Calu3 (cell line): ENCODE measurements at regions not wholly inside any gene's neighbourhood (a gene's known extent, or its start where the extent isn't known, plus 50 kb on each side); places are given as distances from the start of the nearest gene placed in this dataset.

ENCODE experiments used
- BruUV-seq: library from RNA; stranded (reverse); fragments of 400-500 nt; replicated peaks from 2 replicates; lab custom pipeline; 2021; lab: Mats Ljungman, UMichigan
- CTCF ChIA-PET: fragments of 300-600 bp; sonication (Branson Sonifier 250); formaldehyde crosslinking; loops from one replicate; lab custom pipeline; 2022; ENCODE audit warnings: antibody characterized with exemption; lab: Charles Lee
- DNase-seq: peaks from one replicate; pipeline ENCODE4 v3.0.0; 2022
- H3K27ac Mint-ChIP-seq: one replicate; pipeline ENCODE4 v1.8.0; 2022; ENCODE audit warnings: mixed read lengths; ENCODE audit not compliant: unreplicated experiment
- H3K27me3 Mint-ChIP-seq: one replicate; pipeline ENCODE4 v1.8.0; 2022; ENCODE audit warnings: mixed read lengths; ENCODE audit not compliant: unreplicated experiment
- H3K36me3 Mint-ChIP-seq: one replicate; pipeline ENCODE4 v1.8.0; 2022; ENCODE audit warnings: mild to moderate bottlenecking, moderate library complexity, mixed read lengths; ENCODE audit not compliant: insufficient read depth, unreplicated experiment
- H3K4me1 Mint-ChIP-seq: one replicate; pipeline ENCODE4 v1.8.0; 2022; ENCODE audit warnings: mild to moderate bottlenecking, low read depth, mixed read lengths; ENCODE audit not compliant: unreplicated experiment
- H3K4me3 Mint-ChIP-seq: one replicate; pipeline ENCODE4 v1.8.0; 2022; ENCODE audit warnings: mild to moderate bottlenecking, low read depth, moderate library complexity, mixed read lengths; ENCODE audit not compliant: unreplicated experiment
- H3K9me3 Mint-ChIP-seq: one replicate; pipeline ENCODE4 v1.8.0; 2022; ENCODE audit warnings: low read depth, mixed read lengths; ENCODE audit not compliant: unreplicated experiment
- intact Hi-C: fragments of 100-400 bp; cut with micrococcal nuclease; formaldehyde crosslinking; loops from one replicate; pipeline ENCODE4 v1.10.0; 2022; ENCODE audit not compliant: unreplicated experiment
- TF ChIP-seq, protein P1 (sequence below): fragments of 200-600 bp; IDR thresholded peaks from one replicate; pipeline ENCODE4 v1.8.0; 2022; ENCODE audit warnings: antibody characterized with exemption; ENCODE audit not compliant: unreplicated experiment

DNA sequence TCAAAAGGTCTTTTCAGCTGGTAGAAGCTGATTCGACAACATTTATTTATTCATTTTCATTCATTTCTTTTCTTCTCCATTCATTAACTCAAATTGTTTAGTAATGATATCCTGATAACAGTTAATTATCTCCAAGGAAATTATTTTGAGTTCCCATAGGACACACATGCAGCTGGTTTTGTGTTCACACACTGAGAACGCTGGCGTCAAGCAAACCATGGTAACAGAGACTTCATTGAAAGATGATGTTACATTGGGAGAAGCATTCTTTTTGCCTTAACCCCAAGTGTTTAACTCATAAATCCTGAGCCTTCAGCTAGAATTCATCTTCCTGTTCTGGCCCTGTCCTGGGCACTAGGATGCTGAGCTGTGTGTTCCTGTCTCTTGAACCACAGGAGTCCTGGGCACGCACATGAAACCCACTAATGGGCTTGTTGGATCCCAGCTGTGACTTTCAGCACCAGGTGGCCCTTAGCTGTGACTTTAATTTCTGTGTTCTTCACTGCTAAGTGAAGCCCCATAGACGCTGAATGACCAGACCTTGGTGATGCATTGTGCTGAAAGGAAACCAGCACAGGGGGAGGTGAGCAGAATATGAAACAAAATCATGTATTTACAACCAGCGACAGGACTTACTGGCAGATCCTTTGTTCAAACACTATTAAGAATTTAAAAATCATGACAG lies 121.5 kb upstream of the PRSS58 start:
- intact Hi-C loops, result no loop called here
- no peaks in the 10 kb centered on the region for H3K9me3 Mint-ChIP-seq
- H3K4me3 Mint-ChIP-seq, result no peak overlapping the region
- H3K27me3 Mint-ChIP-seq, result peaks cover 14% of the 10 kb centered on the region
- CTCF ChIA-PET, result no interaction called here
- no TSS peak for BruUV-seq
- DNase-seq, result no peak
- TF ChIP-seq, protein P1, sequence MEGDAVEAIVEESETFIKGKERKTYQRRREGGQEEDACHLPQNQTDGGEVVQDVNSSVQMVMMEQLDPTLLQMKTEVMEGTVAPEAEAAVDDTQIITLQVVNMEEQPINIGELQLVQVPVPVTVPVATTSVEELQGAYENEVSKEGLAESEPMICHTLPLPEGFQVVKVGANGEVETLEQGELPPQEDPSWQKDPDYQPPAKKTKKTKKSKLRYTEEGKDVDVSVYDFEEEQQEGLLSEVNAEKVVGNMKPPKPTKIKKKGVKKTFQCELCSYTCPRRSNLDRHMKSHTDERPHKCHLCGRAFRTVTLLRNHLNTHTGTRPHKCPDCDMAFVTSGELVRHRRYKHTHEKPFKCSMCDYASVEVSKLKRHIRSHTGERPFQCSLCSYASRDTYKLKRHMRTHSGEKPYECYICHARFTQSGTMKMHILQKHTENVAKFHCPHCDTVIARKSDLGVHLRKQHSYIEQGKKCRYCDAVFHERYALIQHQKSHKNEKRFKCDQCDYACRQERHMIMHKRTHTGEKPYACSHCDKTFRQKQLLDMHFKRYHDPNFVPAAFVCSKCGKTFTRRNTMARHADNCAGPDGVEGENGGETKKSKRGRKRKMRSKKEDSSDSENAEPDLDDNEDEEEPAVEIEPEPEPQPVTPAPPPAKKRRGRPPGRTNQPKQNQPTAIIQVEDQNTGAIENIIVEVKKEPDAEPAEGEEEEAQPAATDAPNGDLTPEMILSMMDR, result no peak
- H3K4me1 Mint-ChIP-seq, result peaks cover 20% of the 10 kb centered on the region
- H3K36me3 Mint-ChIP-seq, result no peaks in the 10 kb centered on the region
- H3K27ac Mint-ChIP-seq, result no peak overlapping the region

DNA sequence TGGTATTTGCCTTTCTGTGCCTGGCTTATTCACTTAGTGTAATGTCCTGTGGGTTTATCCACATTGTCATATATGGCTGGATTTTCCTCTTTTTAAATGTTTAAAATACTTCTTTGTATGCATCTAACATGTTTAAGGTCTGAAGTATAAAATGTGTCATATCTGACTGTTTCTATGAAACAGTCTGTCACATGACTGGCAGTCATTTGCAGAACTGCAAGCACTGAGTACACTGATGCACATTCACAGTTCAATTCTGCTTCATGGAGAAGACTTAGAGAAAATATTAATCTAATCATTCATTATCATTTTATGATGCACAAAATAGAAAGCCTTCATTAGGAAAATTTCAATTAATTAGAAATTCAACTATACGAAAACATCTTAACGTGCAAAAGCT lies 119.7 kb upstream of the PRSS58 start:
- Mint-ChIP-seq H3K27ac (no peak overlapping the region), H3K9me3 (no peaks in the 10 kb centered on the region), H3K36me3 (no peaks in the 10 kb centered on the region), H3K4me3 (no peak overlapping the region), H3K4me1 (peaks cover 22% of the 10 kb centered on the region), H3K27me3 (peaks cover 14% of the 10 kb centered on the region)
- no peak for DNase-seq
- intact Hi-C loops, result no loop called here
- TF ChIP-seq, protein P1, result no peak
- CTCF ChIA-PET, result no interaction called here
- BruUV-seq, result no TSS peak

DNA sequence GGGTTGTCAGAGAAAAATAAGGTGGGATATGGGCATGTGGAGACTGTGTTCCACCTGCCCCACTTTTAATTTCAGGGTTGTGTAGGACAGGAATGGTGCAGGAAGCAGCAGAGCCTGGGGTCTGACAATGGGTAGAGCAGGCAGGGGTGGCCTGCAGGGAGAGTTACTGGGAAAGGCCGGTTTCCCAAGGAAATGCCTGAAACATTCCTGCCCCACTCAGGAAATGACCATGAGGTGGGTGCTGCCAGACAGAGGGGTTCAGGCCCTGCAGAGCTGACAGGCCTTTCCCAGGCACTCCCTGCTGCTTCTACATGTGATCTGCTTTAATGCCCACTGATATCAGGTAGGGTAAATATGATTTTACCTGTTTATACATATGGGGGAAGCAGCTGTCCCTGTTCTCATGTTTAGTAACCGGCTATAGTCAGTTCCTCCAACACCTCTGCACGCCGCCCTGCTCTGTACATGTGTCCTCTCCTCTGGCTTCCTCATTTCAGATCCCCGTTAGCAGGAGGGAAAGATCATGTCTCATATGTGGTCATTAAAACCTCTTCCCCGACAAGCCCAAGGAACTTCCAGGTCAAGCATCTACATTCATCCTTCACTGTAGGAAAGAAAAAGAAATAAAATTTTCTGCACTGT lies 118.6 kb upstream of the PRSS58 start:
- no peak overlapping the region for H3K4me3 Mint-ChIP-seq
- peaks cover 6% of the 10 kb centered on the region for H3K27me3 Mint-ChIP-seq
- BruUV-seq, result no TSS peak
- CTCF ChIA-PET, result no interaction called here
- DNase-seq, result no peak
- H3K9me3 Mint-ChIP-seq, result no peaks in the 10 kb centered on the region
- TF ChIP-seq, protein P1, result no peak
- no peaks in the 10 kb centered on the region for H3K36me3 Mint-ChIP-seq
- intact Hi-C loops, result no loop called here
- no peak overlapping the region for H3K27ac Mint-ChIP-seq
- peaks cover 22% of the 10 kb centered on the region for H3K4me1 Mint-ChIP-seq

DNA sequence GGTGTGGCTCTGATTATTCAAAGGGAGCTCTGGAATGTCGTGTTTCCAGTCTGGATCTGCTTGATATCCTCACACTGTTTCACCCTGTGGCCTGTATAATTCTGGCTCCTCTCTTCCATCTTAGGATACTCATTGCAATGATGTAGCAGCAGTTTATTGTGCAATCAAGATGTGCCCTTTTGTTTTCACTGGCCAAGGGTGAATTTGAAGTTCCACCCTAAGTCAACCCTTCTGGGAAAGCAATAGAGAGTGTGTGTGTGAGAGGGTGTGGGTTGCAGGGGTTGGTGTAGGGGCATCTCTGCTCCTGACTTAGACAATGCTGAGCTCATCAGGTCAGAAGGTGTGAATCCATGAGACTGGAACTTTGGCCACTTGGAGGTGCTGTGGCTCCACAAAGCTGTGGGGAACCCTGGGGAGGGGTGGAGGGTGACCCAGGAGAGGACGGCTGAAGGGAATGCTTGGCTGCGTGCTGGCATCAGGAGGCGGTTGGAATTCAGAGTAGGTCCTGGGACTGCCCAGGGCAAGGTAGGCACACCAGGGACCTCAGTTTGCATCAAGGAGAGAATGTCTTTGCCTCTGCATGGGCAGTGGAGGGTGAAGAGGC lies 118.0 kb upstream of the PRSS58 start:
- DNase-seq, result peak; percentile 33
- no peaks in the 10 kb centered on the region for H3K9me3 Mint-ChIP-seq
- no TSS peak for BruUV-seq
- intact Hi-C loops, result no loop called here
- CTCF ChIA-PET, result interaction anchor here (0.6 to 1.7 kb wide), 4 partner anchors 16 to 149 kb away, joined by 3 to 6 read pairs (median 4); no protein-coding TSS in a partner anchor
- no peaks in the 10 kb centered on the region for H3K27me3 Mint-ChIP-seq
- H3K36me3 Mint-ChIP-seq, result no peaks in the 10 kb centered on the region
- H3K4me3 Mint-ChIP-seq, result no peak overlapping the region
- H3K4me1 Mint-ChIP-seq, result peaks cover 22% of the 10 kb centered on the region
- TF ChIP-seq, protein P1, result no peak
- peak overlapping the region; percentile 13 for H3K27ac Mint-ChIP-seq
